Heart right ventricle (tissue), 16 donors: ENCODE measurements at regions not wholly inside any gene's neighbourhood (a gene's known extent, or its start where the extent isn't known, plus 50 kb on each side); places are given as distances from the start of the nearest gene placed in this dataset.

Experiments
- ATAC-seq, 8 donors: fragments of 200-7000 bp; cut with Tn5 transposase; one replicate each; pipeline ENCODE4 v1.9.1; 2020; ENCODE audit warnings: mild to moderate bottlenecking in 8 of 8, moderate library complexity in 8 of 8, moderate number of reproducible peaks in 1 of 8
- DNase-seq, 2 donors: peaks; one replicate each; pipeline ENCODE4 v3.0.0-alpha.2; 2020
- H3K27ac ChIP-seq, 10 donors: fragments of 200-600 bp; sonication (generic) in 2 of 10; one replicate each; pipeline versions ENCODE4 v1.5.0 to v1.8.0; 2020 to 2022; ENCODE audit warnings: mild to moderate bottlenecking in 3 of 10
- H3K27me3 ChIP-seq, 7 donors: fragments of 200-600 bp; one replicate each; pipeline ENCODE4 v1.8.0; 2021 to 2022; ENCODE audit warnings: mild to moderate bottlenecking in 2 of 7
- H3K36me3 ChIP-seq, 9 donors: fragments of 200-600 bp; sonication (generic) in 1 of 9; one replicate each; pipeline versions ENCODE4 v1.5.0 to v1.8.0; 2020 to 2022; ENCODE audit warnings: mild to moderate bottlenecking in 2 of 9
- H3K4me1 ChIP-seq, 9 donors: fragments of 200-600 bp; sonication (generic) in 1 of 9; one replicate each; pipeline versions ENCODE4 v1.5.0 to v1.8.0; 2020 to 2022; ENCODE audit warnings: mild to moderate bottlenecking in 4 of 9
- H3K4me3 ChIP-seq, 10 donors: fragments of 200-600 bp; sonication (generic) in 2 of 10; one replicate each; pipeline versions ENCODE4 v1.5.0 to v1.8.0; 2020 to 2022; ENCODE audit warnings: mild to moderate bottlenecking in 7 of 10, moderate library complexity in 2 of 10
- H3K9me3 ChIP-seq, 11 donors: fragments of 200-600 bp in 10 of 11; sonication (generic) in 2 of 11; one replicate each; pipeline versions ENCODE4 v1.5.0 to v1.8.0; 2013 to 2022; ENCODE audit warnings: mild to moderate bottlenecking in 2 of 11, control low read depth in 1 of 11, moderate library complexity in 1 of 11
- CTCF ChIP-seq, 9 donors: fragments of 200-600 bp; sonication (generic) in 2 of 9; IDR thresholded peaks; one replicate each; pipeline versions ENCODE4 v1.5.0 to v1.8.0; 2021 to 2022; ENCODE audit warnings: antibody characterized with exemption in 9 of 9, mild to moderate bottlenecking in 5 of 9, moderate library complexity in 1 of 9
- WGBS, 2 donors: extraction: QIAGEN DNeasy Blood & Tissue Kit; methylation state at CpG; one replicate each; pipeline ENCODE4 v1.1.7; 2013; ENCODE audit warnings: inconsistent platforms in 1 of 2; 5-methylcytosine and 5-hydroxymethylcytosine counted together
- intact Hi-C, 10 donors: fragments of 100-400 bp; cut with DNase I; formaldehyde crosslinking; loops; one replicate each; pipeline versions ENCODE4 v1.11.1 to v1.14.2; 2022
- donor health status: Arrhythmogenic right ventricular cardiomyopathy.
- donor health status: ischemic (EF 13 %, LVEDD 7.1; RV severe dilation, severe dysfunction).
- donor health status: healthy with polysubstance abuse.
- donor health status: DM: no; HTN: yes; CAD: no.
- donor health status: DM: no; HTN: no; CAD: no.
- donor health status: ischemic (EF 25% LVEDD 6.9; RV normal size, moderate dysfunction).
- donor health status: ischemic (EF 25% LVEDD 5.7; RV mildly dilated, moderate dysfunction).
- donor health status: healthy.
- donor health status: DM: yes; HTN: yes; CAD: no.
- donor health status: Ischemic cardiomyopathy.
- donor health status: ischemic (EF 35%, LVEDD 5.7; RV mildly dilated, moderate dysfunction).
- donor health status: nonischemic (EF 11% LVEDD 7.7; RV severe dilation, severe dysfunction).
- donor health status: DM: yes; HTN: yes; CAD: no.
- donor health status: PGD.
- donor health status: ischemic (EF 29% LVEDD 5.4; RV normal size, mild dysfunction).
- donor health status: nonischemic (EF 23%, LVEDD 6.1; RV moderate dilation, normal function).

DNA sequence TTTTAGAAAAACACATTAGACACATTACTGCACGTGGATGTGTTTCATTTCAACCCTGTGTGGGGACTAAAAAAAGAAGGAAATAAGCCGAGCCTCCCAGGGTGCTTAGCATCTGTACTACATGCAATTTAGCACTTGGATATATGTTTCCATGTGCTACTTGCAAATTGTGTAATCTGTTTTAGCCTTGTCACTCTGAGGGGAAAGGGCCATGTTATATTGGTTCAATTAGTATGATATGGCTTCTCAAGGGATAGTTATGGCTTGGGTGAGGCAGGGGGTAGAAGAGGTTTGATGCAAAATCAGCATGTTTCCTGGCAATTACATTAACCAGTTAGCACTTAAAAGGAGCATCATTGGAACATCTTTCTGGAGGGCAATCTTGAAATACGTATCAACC, 353.5 kb upstream of the GOT2 start:
- Histone ChIP-seq H3K4me3 (no peak overlapping the region), H3K27ac (no peak overlapping the region), H3K9me3 (peaks cover 0 to 6% (median 0%) of the 10 kb centered on the region in 11 donors), H3K36me3 (no peaks in the 10 kb centered on the region), H3K27me3 (no peaks in the 10 kb centered on the region), H3K4me1 (no peaks in the 10 kb centered on the region)
- ATAC-seq = no peak
- intact Hi-C loops = no loop called here
- DNase-seq = no peak
- 67 to 74% methylated on average over 3 of the region's 3 CpGs for WGBS, 2 donors
- no peak for TF ChIP-seq CTCF (IDR thresholded peaks at IDR 0.05)

DNA sequence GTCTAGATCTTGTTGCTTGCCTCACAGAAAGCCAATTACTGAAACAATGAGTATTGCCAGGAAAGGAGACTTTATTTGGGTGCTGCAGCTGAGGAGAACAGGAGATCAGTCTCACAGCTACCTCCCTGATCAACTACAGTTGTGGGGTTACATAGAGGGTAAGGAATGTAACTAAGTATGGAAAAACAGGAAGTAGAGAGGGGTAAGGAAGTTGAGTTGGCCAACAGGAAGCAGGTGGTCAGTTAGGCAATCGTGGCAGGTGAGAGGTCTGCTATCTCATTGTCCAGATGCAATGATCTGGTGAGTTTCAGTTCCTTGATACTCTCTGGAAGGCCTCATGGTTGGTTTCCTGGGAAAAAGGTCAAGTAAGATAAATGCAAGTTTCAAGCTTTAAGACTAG, 333.1 kb upstream of the GOT2 start:
- Histone ChIP-seq H3K27ac (no peak overlapping the region), H3K36me3 (no peaks in the 10 kb centered on the region), H3K4me1 (no peaks in the 10 kb centered on the region), H3K9me3 (peaks cover 0 to 33% (median 0%) of the 10 kb centered on the region in 11 donors), H3K27me3 (no peaks in the 10 kb centered on the region), H3K4me3 (no peak overlapping the region)
- no peak for TF ChIP-seq CTCF (IDR thresholded peaks at IDR 0.05)
- 33% methylated on average over 1 of the region's 1 CpG for WGBS, 2 donors
- intact Hi-C loops = no loop called here
- peak in 2 of 8 donors; percentile 42 to 53 for ATAC-seq
- peak in 1 of 2 donors; percentile 5 for DNase-seq

DNA sequence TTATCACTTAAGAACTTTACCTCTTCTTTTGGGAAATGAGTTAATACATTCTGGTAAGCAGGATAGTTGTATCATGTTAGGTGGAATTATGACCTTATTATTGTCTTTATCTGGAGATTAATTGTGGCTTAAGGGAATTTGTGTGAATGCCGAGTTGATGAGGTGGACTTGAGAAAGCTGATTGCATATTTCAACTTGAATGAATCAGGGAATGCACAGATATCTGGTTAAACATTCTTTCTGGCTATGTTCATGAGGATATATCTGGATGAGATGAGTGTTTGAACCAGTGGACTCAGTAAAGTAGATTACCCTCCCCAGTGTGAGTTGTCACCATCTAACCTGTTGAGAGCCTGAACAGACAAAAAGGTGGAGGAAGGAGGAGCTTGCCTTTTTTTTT, 326.1 kb upstream of the GOT2 start:
- Histone ChIP-seq H3K36me3 (no peaks in the 10 kb centered on the region), H3K4me1 (no peaks in the 10 kb centered on the region), H3K9me3 (no peaks in the 10 kb centered on the region), H3K27me3 (no peaks in the 10 kb centered on the region), H3K27ac (no peak overlapping the region), H3K4me3 (no peak overlapping the region)
- intact Hi-C loops = no loop called here
- no peak for TF ChIP-seq CTCF (IDR thresholded peaks at IDR 0.05)
- 52 to 60% methylated on average over 1 of the region's 1 CpG for WGBS, 2 donors
- ATAC-seq = no peak
- no peak for DNase-seq

DNA sequence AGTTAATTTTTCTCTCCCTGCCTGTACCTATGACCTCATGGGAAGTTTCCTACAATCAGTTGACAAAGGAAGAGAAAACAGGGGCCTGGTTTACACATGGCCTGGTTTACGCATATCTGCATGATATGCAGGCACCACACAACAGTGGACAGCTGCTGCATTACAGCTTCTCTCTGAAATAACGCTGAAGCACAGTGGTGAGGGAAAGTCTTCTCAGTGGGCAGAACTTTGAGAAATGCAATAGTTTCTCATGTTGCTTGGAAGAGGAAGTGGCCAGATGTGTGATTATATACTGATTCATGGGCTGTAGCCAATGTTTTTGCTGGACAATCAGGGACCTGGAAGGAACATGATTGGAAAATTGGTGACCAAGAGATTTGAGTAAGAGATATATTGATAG, 324.1 kb upstream of the GOT2 start:
- Histone ChIP-seq H3K9me3 (no peaks in the 10 kb centered on the region), H3K36me3 (no peaks in the 10 kb centered on the region), H3K27me3 (no peaks in the 10 kb centered on the region), H3K4me1 (peaks cover 0 to 4% (median 0%) of the 10 kb centered on the region in 9 donors), H3K27ac (no peak overlapping the region), H3K4me3 (no peak overlapping the region)
- TF ChIP-seq CTCF (IDR thresholded peaks at IDR 0.05) = no peak
- DNase-seq = no peak
- ATAC-seq = no peak
- 54 to 71% methylated on average over 2 of the region's 2 CpGs for WGBS, 2 donors
- intact Hi-C loops = no loop called here

DNA sequence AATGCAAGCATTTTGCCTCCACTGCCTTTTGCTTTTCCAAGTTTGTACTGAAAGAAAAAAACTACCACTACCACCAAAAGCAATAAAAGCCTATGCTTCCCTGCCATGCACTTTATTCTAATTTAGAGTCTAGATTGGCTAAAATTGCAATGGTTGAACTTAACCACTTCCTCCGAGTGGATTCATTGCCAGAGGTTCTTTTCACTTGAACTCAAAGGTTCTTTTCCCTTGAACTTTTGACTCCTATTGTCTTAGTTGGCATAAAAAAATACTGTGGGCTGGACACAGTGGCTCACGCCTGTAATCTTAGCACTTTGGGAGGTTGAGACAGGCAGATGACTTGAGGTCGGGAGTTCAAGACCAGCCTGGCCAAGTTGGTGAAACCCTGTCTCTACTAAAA, 319.8 kb upstream of the GOT2 start:
- intact Hi-C loops = no loop called here
- H3K36me3 ChIP-seq = no peaks in the 10 kb centered on the region
- ATAC-seq (no peak), DNase-seq (no peak)
- no peak overlapping the region for H3K4me3 ChIP-seq
- TF ChIP-seq CTCF (IDR thresholded peaks at IDR 0.05) = no peak
- 50 to 66% methylated on average over 3 of the region's 3 CpGs for WGBS, 2 donors
- H3K4me1 ChIP-seq = peaks cover 0 to 4% (median 0%) of the 10 kb centered on the region in 9 donors
- no peaks in the 10 kb centered on the region for H3K27me3 ChIP-seq
- no peak overlapping the region for H3K27ac ChIP-seq
- no peaks in the 10 kb centered on the region for H3K9me3 ChIP-seq
